SU-DHL-6 (cell line): ENCODE measurements at regions not wholly inside any gene's neighbourhood (a gene's known extent, or its start where the extent isn't known, plus 50 kb on each side); places are given as distances from the start of the nearest gene placed in this dataset.

Experiments
- H2AFZ ChIP-seq: fragments of 200-600 bp; sonication (generic); 2 replicates; pipeline ENCODE4 v1.6.1; 2014; ENCODE audit warnings: low read depth, mild to moderate bottlenecking, moderate library complexity, mixed read lengths, antibody characterized with exemption, low read length; ENCODE audit not compliant: severe bottlenecking
- H3F3A ChIP-seq: fragments of 200-600 bp; shearing (Covaris generic); 2 replicates; pipeline ENCODE4 v1.6.0; 2016; ENCODE audit warnings: antibody characterized with exemption, mild to moderate bottlenecking; ENCODE audit not compliant: insufficient read depth
- H3K27ac ChIP-seq: fragments of 200-600 bp; sonication (generic); 2 replicates; pipeline ENCODE4 v1.5.1; 2016; ENCODE audit warnings: low read depth, mild to moderate bottlenecking, low read length, moderate library complexity, mixed read lengths
- H3K27me3 ChIP-seq: fragments of 200-600 bp; sonication (generic), shearing (Covaris generic); 2 replicates; pipeline ENCODE4 v1.6.0; 2014; ENCODE audit warnings: mild to moderate bottlenecking, low read length
- H3K36me3 ChIP-seq: fragments of 200-600 bp; sonication (generic); 2 replicates; pipeline ENCODE4 v1.6.1; 2014; ENCODE audit warnings: mild to moderate bottlenecking, low read length, mixed read lengths
- H3K4me2 ChIP-seq: fragments of 300-600, 200-600 bp; shearing (Covaris generic), sonication (generic); 2 replicates; pipeline ENCODE4 v1.6.0; 2014; ENCODE audit warnings: low read length, low read depth, mild to moderate bottlenecking; ENCODE audit not compliant: poor library complexity, severe bottlenecking
- H3K4me3 ChIP-seq: fragments of 200-600 bp; sonication (generic); 2 replicates; pipeline ENCODE4 v1.5.1; 2014; ENCODE audit warnings: antibody characterized with exemption, low read length, mild to moderate bottlenecking, mixed read lengths; ENCODE audit not compliant: insufficient read depth, poor library complexity, severe bottlenecking
- H3K79me2 ChIP-seq: fragments of 200-600 bp; sonication (generic); 2 replicates; pipeline ENCODE4 v1.6.1; 2014; ENCODE audit warnings: mild to moderate bottlenecking, low read length, moderate library complexity; ENCODE audit not compliant: insufficient read depth
- H3K9ac ChIP-seq: fragments of 200-600 bp; sonication (generic); 2 replicates; pipeline ENCODE4 v1.7.0; 2014; ENCODE audit warnings: mild to moderate bottlenecking, low read length
- H3K9me2 ChIP-seq: fragments of 200-600 bp; sonication (generic); replicated peaks from 2 replicates; pipeline ENCODE4 v1.6.1; 2014; ENCODE audit warnings: low read length; ENCODE audit not compliant: insufficient read depth
- H3K9me3 ChIP-seq: fragments of 200-600 bp; sonication (generic); 2 replicates; pipeline ENCODE4 v1.6.1; 2014; ENCODE audit warnings: low read length, mixed read lengths; ENCODE audit not compliant: insufficient read depth
- H4K20me1 ChIP-seq: fragments of 200-600 bp; sonication (generic); 2 replicates; pipeline ENCODE4 v1.6.1; 2014; ENCODE audit warnings: low read depth, mild to moderate bottlenecking, antibody characterized with exemption, low read length, moderate library complexity, mixed read lengths
- CTCF ChIP-seq: fragments of 200-600 bp; sonication (generic); IDR thresholded peaks from one replicate; pipeline ENCODE4 v1.5.1; 2017; ENCODE audit warnings: antibody characterized with exemption, mild to moderate bottlenecking, low read length, moderate library complexity; ENCODE audit not compliant: insufficient read depth, poor library complexity, severe bottlenecking
- EZH2phosphoT487 ChIP-seq: fragments of 200-600 bp; sonication (generic), shearing (Covaris generic); conservative IDR thresholded peaks from 2 replicates; pipeline ENCODE4 v1.6.1; 2018; ENCODE audit warnings: mild to moderate bottlenecking, antibody characterized with exemption, low read length, moderate library complexity, mixed read lengths

- Histone ChIP-seq H3K9me2 (no peaks in the 10 kb centered on the region), H3K27ac (no peak overlapping the region), H4K20me1 (no peaks in the 10 kb centered on the region), H3K4me2 (no peak overlapping the region), H3K27me3 (no peaks in the 10 kb centered on the region; the same call in 1 of the 2 replicates), H3K9ac (no peak overlapping the region), H3K79me2 (no peaks in the 10 kb centered on the region), H3F3A (no peaks in the 10 kb centered on the region), H3K4me3 (no peak overlapping the region), H3K36me3 (no peaks in the 10 kb centered on the region), H3K9me3 (no peaks in the 10 kb centered on the region), H2AFZ (no peak overlapping the region)
- no peak for TF ChIP-seq EZH2phosphoT487
- TF ChIP-seq CTCF, result no peak
These were observed 385.2 kb upstream of the SEMA6A start for GRCh38 chr5:116959843-116960242.

- Histone ChIP-seq H3K27me3 (no peaks in the 10 kb centered on the region), H3K36me3 (no peaks in the 10 kb centered on the region), H4K20me1 (no peaks in the 10 kb centered on the region), H3K4me2 (no peak overlapping the region), H3K9me2 (no peaks in the 10 kb centered on the region), H3K9me3 (no peaks in the 10 kb centered on the region), H2AFZ (no peak overlapping the region), H3K27ac (no peak overlapping the region), H3K9ac (no peak overlapping the region), H3K79me2 (no peaks in the 10 kb centered on the region), H3K4me3 (no peak overlapping the region), H3F3A (no peaks in the 10 kb centered on the region)
- TF ChIP-seq EZH2phosphoT487 (no peak), CTCF (no peak)
These were observed 378.8 kb upstream of the SEMA6A start for GRCh38 chr5:116953251-116953930.

GRCh38 chr5:116951219-116951618 lies 376.6 kb upstream of the SEMA6A start:
- H3K4me3 ChIP-seq, result no peak overlapping the region
- TF ChIP-seq CTCF (no peak), EZH2phosphoT487 (no peak)
- no peak overlapping the region for H3K9ac ChIP-seq
- no peaks in the 10 kb centered on the region for H3K9me2 ChIP-seq
- no peaks in the 10 kb centered on the region for H3K36me3 ChIP-seq
- no peak overlapping the region for H2AFZ ChIP-seq
- no peak overlapping the region for H3K27ac ChIP-seq
- no peaks in the 10 kb centered on the region for H3F3A ChIP-seq
- no peaks in the 10 kb centered on the region for H3K27me3 ChIP-seq
- no peak overlapping the region for H3K4me2 ChIP-seq
- no peaks in the 10 kb centered on the region for H4K20me1 ChIP-seq
- no peaks in the 10 kb centered on the region for H3K9me3 ChIP-seq
- H3K79me2 ChIP-seq, result no peaks in the 10 kb centered on the region
